ENCODE measurements at regions not wholly inside any gene's neighbourhood (a gene's known extent, or its start where the extent isn't known, plus 50 kb on each side); places are given as distances from the start of the nearest gene placed in this dataset.

GRCh38 chr2:123864416-123864815 lies 160.7 kb upstream of the CNTNAP5 start:
- TF ChIP-seq FOXP2 (optimal IDR thresholded peaks at IDR 0.05; ENCODE audit: borderline replicate concordance, extremely low read depth, extremely low read length, insufficient read depth) (no peak), REST (IDR thresholded peaks at IDR 0.05; ENCODE audit: insufficient read depth in 1 of 2, low read depth in 2 of 2, low read length in 2 of 2) (no peak), POLR2AphosphoS5 (IDR thresholded peaks at IDR 0.05; ENCODE audit: low read depth, low read length) (no peak), TAF1 (IDR thresholded peaks at IDR 0.05; ENCODE audit: borderline replicate concordance, insufficient read depth, low read length) (no peak), SIN3A (IDR thresholded peaks at IDR 0.05; ENCODE audit: borderline replicate concordance, insufficient read depth, low read length) (no peak)

GRCh38 chr2:123870206-123870880 lies 154.7 kb upstream of the CNTNAP5 start:
- no peak for TF ChIP-seq REST (IDR thresholded peaks at IDR 0.05; ENCODE audit: insufficient read depth in 1 of 2, low read depth in 2 of 2, low read length in 2 of 2)
- no peak for TF ChIP-seq FOXP2 (optimal IDR thresholded peaks at IDR 0.05; ENCODE audit: borderline replicate concordance, extremely low read depth, extremely low read length, insufficient read depth)
- TF ChIP-seq SIN3A (IDR thresholded peaks at IDR 0.05; ENCODE audit: borderline replicate concordance, insufficient read depth, low read length): no peak

- TF ChIP-seq REST (IDR thresholded peaks at IDR 0.05; ENCODE audit: insufficient read depth in 1 of 2, low read depth in 2 of 2, low read length in 2 of 2) (no peak), FOXP2 (optimal IDR thresholded peaks at IDR 0.05; ENCODE audit: borderline replicate concordance, extremely low read depth, extremely low read length, insufficient read depth) (no peak), POLR2AphosphoS5 (IDR thresholded peaks at IDR 0.05; ENCODE audit: low read depth, low read length) (no peak), TAF1 (IDR thresholded peaks at IDR 0.05; ENCODE audit: borderline replicate concordance, insufficient read depth, low read length) (no peak), SIN3A (IDR thresholded peaks at IDR 0.05; ENCODE audit: borderline replicate concordance, insufficient read depth, low read length) (no peak)
Measured at GRCh38 chr2:123870881-123871276, 154.2 kb upstream of the CNTNAP5 start.

GRCh38 chr2:123890148-123890547 lies 134.9 kb upstream of the CNTNAP5 start:
- TF ChIP-seq FOXP2 (optimal IDR thresholded peaks at IDR 0.05; ENCODE audit: borderline replicate concordance, extremely low read depth, extremely low read length, insufficient read depth): no peak
- TF ChIP-seq TAF1 (IDR thresholded peaks at IDR 0.05; ENCODE audit: borderline replicate concordance, insufficient read depth, low read length): no peak
- no peak for TF ChIP-seq SIN3A (IDR thresholded peaks at IDR 0.05; ENCODE audit: borderline replicate concordance, insufficient read depth, low read length)
- no peak for TF ChIP-seq POLR2AphosphoS5 (IDR thresholded peaks at IDR 0.05; ENCODE audit: low read depth, low read length)
- TF ChIP-seq REST (IDR thresholded peaks at IDR 0.05; ENCODE audit: insufficient read depth in 1 of 2, low read depth in 2 of 2, low read length in 2 of 2): no peak

GRCh38 chr2:123894167-123894566 lies 130.9 kb upstream of the CNTNAP5 start:
- no peak for TF ChIP-seq SIN3A (IDR thresholded peaks at IDR 0.05; ENCODE audit: borderline replicate concordance, insufficient read depth, low read length)
- TF ChIP-seq TAF1 (IDR thresholded peaks at IDR 0.05; ENCODE audit: borderline replicate concordance, insufficient read depth, low read length): no peak
- no peak for TF ChIP-seq REST (IDR thresholded peaks at IDR 0.05; ENCODE audit: insufficient read depth in 1 of 2, low read depth in 2 of 2, low read length in 2 of 2)
- no peak for TF ChIP-seq POLR2AphosphoS5 (IDR thresholded peaks at IDR 0.05; ENCODE audit: low read depth, low read length)
- no peak for TF ChIP-seq FOXP2 (optimal IDR thresholded peaks at IDR 0.05; ENCODE audit: borderline replicate concordance, extremely low read depth, extremely low read length, insufficient read depth)
